Parathyroid adenoma (tissue), 2 donors: ENCODE measurements at regions not wholly inside any gene's neighbourhood (a gene's known extent, or its start where the extent isn't known, plus 50 kb on each side); places are given as distances from the start of the nearest gene placed in this dataset.

Experiments used
- H2AFZ ChIP-seq: fragments of 300-600 bp; sonication (generic); one replicate; pipeline ENCODE4 v1.7.0; 2017; ENCODE audit warnings: antibody characterized with exemption, mild to moderate bottlenecking
- H3K27ac ChIP-seq: fragments of 300-600 bp; sonication (generic); one replicate; pipeline ENCODE4 v1.7.0; 2017
- H3K27me3 ChIP-seq: fragments of 300-600 bp; sonication (generic); one replicate; pipeline ENCODE4 v1.7.0; 2017; ENCODE audit warnings: low read length; ENCODE audit not compliant: control insufficient read depth, insufficient read depth
- H3K36me3 ChIP-seq: fragments of 300-600 bp; sonication (generic); one replicate; pipeline ENCODE4 v1.7.0; 2017; ENCODE audit warnings: low read length; ENCODE audit not compliant: control insufficient read depth, insufficient read depth
- H3K4me1 ChIP-seq: fragments of 300-600 bp; sonication (generic); one replicate; pipeline ENCODE4 v1.7.0; 2017; ENCODE audit warnings: control low read depth
- H3K4me2 ChIP-seq: fragments of 300-600 bp; sonication (generic); one replicate; pipeline ENCODE4 v1.7.0; 2017; ENCODE audit warnings: low read length
- H3K4me3 ChIP-seq: fragments of 300-600 bp; sonication (generic); one replicate; pipeline ENCODE4 v1.7.0; 2017; ENCODE audit warnings: low read depth, low read length
- H3K79me2 ChIP-seq: fragments of 300-600 bp; sonication (generic); one replicate; pipeline ENCODE4 v1.7.0; 2017; ENCODE audit warnings: control low read depth
- H3K9ac ChIP-seq: fragments of 300-600 bp; sonication (generic); one replicate; pipeline ENCODE4 v1.7.0; 2017; ENCODE audit warnings: mild to moderate bottlenecking
- H3K9me3 ChIP-seq: fragments of 300-600 bp; sonication (generic); one replicate; pipeline ENCODE4 v1.7.0; 2017; ENCODE audit warnings: low read length; ENCODE audit not compliant: control insufficient read depth
- CTCF ChIP-seq: fragments of 300-600 bp; sonication (generic); IDR thresholded peaks from one replicate; pipeline ENCODE4 v1.7.0; 2017; ENCODE audit warnings: antibody characterized with exemption, mild to moderate bottlenecking
- donor health status: primary hyperparathyroidism.

GRCh38 chr3:35335703-35336102, 303.6 kb upstream of the ARPP21 start:
- no peak for TF ChIP-seq CTCF

DNA sequence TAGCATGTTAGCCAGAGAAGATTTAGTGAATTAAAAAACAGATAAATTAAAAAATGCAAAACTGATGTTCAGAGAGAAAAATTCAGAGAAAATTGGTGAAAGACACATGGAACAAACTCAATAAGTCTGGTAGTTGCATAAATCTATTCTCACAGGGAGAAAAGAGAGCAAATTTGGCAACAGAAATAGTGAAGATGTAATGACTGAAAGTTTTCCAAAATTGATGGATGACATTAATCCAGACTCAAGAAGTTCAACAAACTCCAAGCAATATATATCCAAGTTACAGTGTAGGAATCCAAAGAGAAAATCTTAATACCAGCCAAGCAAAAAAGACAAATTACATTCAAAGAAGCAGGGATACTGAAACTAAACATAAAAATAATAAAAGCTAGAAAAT, 302.7 kb upstream of the ARPP21 start:
- Histone ChIP-seq H3K9me3 (no peaks in the 10 kb centered on the region), H3K27ac (no peak overlapping the region), H3K4me2 (no peak overlapping the region), H3K4me3 (no peak overlapping the region), H3K9ac (no peak overlapping the region), H3K4me1 (no peaks in the 10 kb centered on the region), H3K79me2 (no peaks in the 10 kb centered on the region), H3K36me3 (no peaks in the 10 kb centered on the region), H2AFZ (no peak overlapping the region), H3K27me3 (no peaks in the 10 kb centered on the region)
- TF ChIP-seq CTCF: no peak

More at GRCh38 chr3:35335703-35336102, 303.6 kb upstream of the ARPP21 start:
- Histone ChIP-seq H3K36me3 (no peaks in the 10 kb centered on the region), H3K4me1 (no peaks in the 10 kb centered on the region), H3K9me3 (no peaks in the 10 kb centered on the region), H2AFZ (no peak overlapping the region), H3K4me2 (no peak overlapping the region), H3K79me2 (no peaks in the 10 kb centered on the region), H3K27me3 (no peaks in the 10 kb centered on the region), H3K27ac (no peak overlapping the region), H3K9ac (no peak overlapping the region), H3K4me3 (no peak overlapping the region)

DNA sequence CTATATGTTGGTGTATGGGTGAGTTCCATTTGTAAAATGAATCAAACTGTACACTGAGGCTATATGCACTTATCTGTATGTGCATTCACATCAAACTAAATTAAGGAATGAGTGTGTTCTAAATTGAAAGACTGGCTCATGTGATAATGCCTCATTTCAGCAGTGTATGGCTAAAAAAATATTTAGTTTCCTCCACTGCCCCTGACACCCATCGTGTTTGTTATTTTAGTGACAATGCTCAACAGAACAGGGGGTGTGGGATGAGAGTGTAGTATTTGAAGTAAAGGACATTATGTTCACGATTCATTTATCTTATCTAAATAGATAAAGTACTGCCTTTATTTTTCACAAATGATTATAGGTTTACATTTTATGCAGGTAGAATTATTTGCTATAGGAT, 301.1 kb upstream of the ARPP21 start:
- Histone ChIP-seq H3K36me3 (no peaks in the 10 kb centered on the region), H2AFZ (no peak overlapping the region)
- no peak for TF ChIP-seq CTCF

GRCh38 chr3:35380196-35380595, 259.1 kb upstream of the ARPP21 start:
- H3K4me2 ChIP-seq: no peak overlapping the region
- H3K9me3 ChIP-seq: no peaks in the 10 kb centered on the region
- no peak overlapping the region for H3K9ac ChIP-seq
- no peaks in the 10 kb centered on the region for H3K79me2 ChIP-seq
- no peak overlapping the region for H3K27ac ChIP-seq
- H3K36me3 ChIP-seq: no peaks in the 10 kb centered on the region
- H3K4me3 ChIP-seq: no peak overlapping the region
- H2AFZ ChIP-seq: no peak overlapping the region
- TF ChIP-seq CTCF: no peak
- no peaks in the 10 kb centered on the region for H3K4me1 ChIP-seq
- H3K27me3 ChIP-seq: no peaks in the 10 kb centered on the region

More for the DNA sequence above, 301.1 kb upstream of the ARPP21 start:
- Histone ChIP-seq H3K27me3 (no peaks in the 10 kb centered on the region), H3K4me2 (no peak overlapping the region), H3K4me1 (no peaks in the 10 kb centered on the region), H3K9ac (no peak overlapping the region), H3K4me3 (no peak overlapping the region), H3K79me2 (no peaks in the 10 kb centered on the region), H3K9me3 (no peaks in the 10 kb centered on the region), H3K27ac (no peak overlapping the region)

DNA sequence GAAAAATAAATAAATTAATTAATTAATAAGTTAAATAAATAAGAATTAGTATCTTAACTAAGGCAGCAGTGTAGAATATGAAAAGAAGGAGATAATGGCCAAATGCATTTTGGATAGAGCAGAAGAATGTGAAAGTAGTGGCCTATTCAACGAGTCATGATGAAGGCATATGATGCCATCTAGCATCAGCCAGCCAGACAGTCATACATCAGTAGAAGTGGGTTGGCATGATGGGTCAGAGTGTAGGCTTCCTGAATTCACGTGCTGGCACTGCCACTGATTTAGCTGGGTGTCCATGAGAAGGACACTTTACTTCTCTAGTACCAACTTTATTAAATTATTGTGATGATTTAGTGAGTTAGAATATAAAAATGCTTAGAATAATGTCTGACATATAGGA, 256.1 kb upstream of the ARPP21 start:
- Histone ChIP-seq H3K27ac (no peak overlapping the region), H3K79me2 (no peaks in the 10 kb centered on the region), H2AFZ (no peak overlapping the region), H3K9me3 (no peaks in the 10 kb centered on the region), H3K4me2 (no peak overlapping the region), H3K4me3 (no peak overlapping the region), H3K4me1 (no peaks in the 10 kb centered on the region), H3K9ac (no peak overlapping the region), H3K36me3 (no peaks in the 10 kb centered on the region), H3K27me3 (no peaks in the 10 kb centered on the region)
- no peak for TF ChIP-seq CTCF
